Epithelial cell of esophagus (primary cell): ENCODE measurements at regions not wholly inside any gene's neighbourhood (a gene's known extent, or its start where the extent isn't known, plus 50 kb on each side); places are given as distances from the start of the nearest gene placed in this dataset.

ENCODE experiments used
- DNase-seq: peaks from one replicate; pipeline ENCODE4 v3.0.0; 2010; ENCODE audit warnings: low read depth
- H3K4me3 ChIP-seq: 2 replicates; pipeline ENCODE4 v1.5.1; 2011; ENCODE audit warnings: mild to moderate bottlenecking, low read length, control low read depth
- CTCF ChIP-seq: IDR thresholded peaks from 2 replicates; pipeline ENCODE4 v1.5.1; 2011; ENCODE audit warnings: low read depth, mild to moderate bottlenecking, low read length, control low read depth, inconsistent platforms; ENCODE audit not compliant: insufficient read depth; ENCODE audit errors: missing control alignments

GRCh38 chr5:112628214-112628980 lies 109.3 kb upstream of the APC start:
- TF ChIP-seq CTCF: no peak
- DNase-seq: no peak
- H3K4me3 ChIP-seq: no peak overlapping the region

- TF ChIP-seq CTCF: no peak
- DNase-seq: peak; percentile 46
- no peak overlapping the region for H3K4me3 ChIP-seq
Measured at GRCh38 chr5:112630246-112631009, 107.3 kb upstream of the APC start.

- TF ChIP-seq CTCF: no peak
- no peak for DNase-seq
- H3K4me3 ChIP-seq: no peak overlapping the region
Measured at GRCh38 chr5:112634166-112634565, 103.5 kb upstream of the APC start.

GRCh38 chr5:112634796-112635195 lies 102.9 kb upstream of the APC start:
- no peak for TF ChIP-seq CTCF
- no peak overlapping the region for H3K4me3 ChIP-seq
- no peak for DNase-seq

- DNase-seq: no peak
- no peak overlapping the region for H3K4me3 ChIP-seq
- no peak for TF ChIP-seq CTCF
Measured at GRCh38 chr5:112635276-112635675, 102.4 kb upstream of the APC start.

- TF ChIP-seq CTCF: no peak
- no peak overlapping the region for H3K4me3 ChIP-seq
- DNase-seq: peak; percentile 37
Measured at GRCh38 chr5:112635771-112636731, 101.6 kb upstream of the APC start.
